Fibroblast of the conjunctiva (primary cell): ENCODE measurements at regions not wholly inside any gene's neighbourhood (a gene's known extent, or its start where the extent isn't known, plus 50 kb on each side); places are given as distances from the start of the nearest gene placed in this dataset.
"Not testable (repeated sequence)": the region's sequence is repeated elsewhere in the genome, so short reads cannot be mapped to it uniquely, and the experiment has no call there.

ENCODE experiments used
- DNase-seq: peaks from one replicate; pipeline ENCODE4 v3.0.0-alpha.2; 2010; ENCODE audit warnings: low read depth

GRCh38 chr16:59543641-59544040 lies 809.5 kb upstream of the GOT2 start:
- DNase-seq, result peak; percentile 20

DNA sequence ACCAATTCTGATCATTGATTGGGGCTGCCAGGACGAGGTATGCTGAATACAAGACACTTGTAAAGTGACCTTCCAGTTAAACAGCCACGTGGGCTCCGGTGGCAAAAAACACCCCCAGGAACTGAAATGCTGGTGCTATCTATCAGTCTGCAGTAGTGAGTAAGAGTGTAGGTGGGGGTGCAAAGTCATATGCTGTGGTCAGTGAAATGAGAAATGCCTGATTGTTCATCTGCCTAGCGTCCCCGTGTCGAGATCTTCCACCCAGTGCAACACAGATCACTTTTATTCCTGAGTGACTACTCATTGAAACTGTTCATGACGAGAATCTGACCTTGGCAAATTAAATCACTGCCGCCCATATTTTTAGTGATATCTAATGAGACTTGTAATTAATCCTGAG lies 806.5 kb upstream of the GOT2 start:
- DNase-seq, result no peak

DNA sequence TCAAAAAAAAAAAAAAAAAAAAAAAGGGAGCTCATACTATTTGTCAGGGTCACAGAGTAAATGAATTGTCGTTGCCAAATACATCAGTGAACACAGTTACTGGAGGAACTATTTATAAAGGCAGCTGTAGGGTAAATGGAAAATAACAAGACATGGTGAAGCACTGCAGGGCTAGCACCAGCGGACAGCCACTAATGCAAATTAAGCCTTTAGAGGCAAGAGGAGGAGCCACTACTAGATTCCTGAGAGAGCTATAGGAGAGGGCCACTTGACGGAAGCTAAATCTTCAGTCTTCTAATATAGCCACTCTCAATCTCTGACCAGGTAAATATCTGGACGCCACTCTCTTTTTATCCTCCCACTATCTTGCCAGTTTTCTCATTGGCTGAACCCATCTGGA lies 801.2 kb upstream of the GOT2 start:
- no peak for DNase-seq

DNA sequence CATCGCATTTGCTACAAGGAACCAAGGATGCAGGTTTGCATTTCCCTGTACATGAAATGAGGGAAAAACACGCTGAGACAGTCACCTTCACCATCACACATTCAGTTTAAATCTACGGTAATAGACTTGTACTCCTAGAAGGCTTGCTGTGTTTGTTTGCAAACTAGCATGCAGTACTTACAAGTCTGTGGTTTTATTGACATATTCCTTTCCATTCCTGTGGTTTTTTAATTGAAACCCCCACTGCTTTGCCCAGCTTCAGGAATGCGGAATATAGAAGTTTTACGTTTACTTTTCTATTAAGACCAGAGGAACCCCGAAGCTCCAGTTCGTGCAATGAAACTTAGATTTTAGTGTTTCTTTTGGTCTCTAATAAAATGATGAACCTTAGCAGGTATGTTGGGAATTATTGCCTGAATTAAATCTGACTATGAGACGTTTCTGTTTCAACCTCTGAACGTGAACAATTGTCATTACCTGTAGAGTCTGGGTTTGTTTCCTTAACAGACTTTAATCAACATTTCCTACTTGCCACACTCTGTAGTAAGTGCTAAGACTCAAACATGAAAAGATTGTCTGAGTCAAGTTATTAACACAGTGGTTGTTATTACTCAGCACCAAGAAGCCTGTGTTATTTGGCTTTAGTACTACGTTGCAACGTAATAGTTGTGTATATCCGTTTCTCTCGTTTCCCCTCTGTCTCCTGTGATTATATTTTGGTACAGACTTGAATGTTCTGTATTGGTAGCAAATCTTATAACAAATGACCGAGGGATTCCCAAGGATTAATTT lies 793.3 kb upstream of the GOT2 start:
- no peak for DNase-seq

DNA sequence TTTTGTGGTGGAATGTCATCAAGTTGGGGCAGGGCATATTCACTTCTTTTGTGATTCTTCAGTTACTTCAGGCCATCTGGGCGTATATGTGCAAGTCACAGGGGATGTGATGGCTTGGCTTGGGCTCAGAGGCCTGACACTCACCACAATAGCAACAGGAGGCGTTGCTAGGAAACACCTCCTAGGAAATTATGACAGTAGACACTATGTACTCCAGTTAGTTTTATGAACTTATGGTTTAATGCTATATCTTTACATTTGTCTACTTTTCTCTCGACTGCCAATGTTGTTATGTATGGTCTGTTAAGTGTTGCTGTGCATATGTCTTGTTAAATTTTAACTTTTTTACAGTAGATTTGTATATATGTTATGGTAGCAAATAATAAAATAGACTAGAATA lies 788.7 kb upstream of the GOT2 start:
- no peak for DNase-seq

DNA sequence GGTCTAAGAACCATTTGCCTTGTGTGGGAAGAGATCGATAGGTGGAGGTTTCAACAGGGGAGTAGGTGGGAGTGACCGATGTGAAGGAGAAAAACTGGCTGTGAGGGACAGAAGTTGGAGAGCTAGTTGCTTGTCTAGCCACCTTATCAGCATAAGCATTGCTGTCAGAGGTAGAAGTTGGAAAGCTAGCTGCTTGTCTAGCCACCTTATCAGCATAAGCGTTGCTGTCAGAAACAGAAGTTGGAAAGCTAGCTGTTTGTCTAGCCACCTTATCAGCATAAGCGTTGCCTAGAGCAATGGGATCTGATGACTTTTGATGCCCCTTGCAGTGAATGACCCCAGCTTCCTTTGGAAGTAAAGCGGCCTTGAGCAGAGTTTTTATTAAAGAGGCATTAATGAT lies 784.6 kb upstream of the GOT2 start:
- DNase-seq, result not testable (repeated sequence)

DNA sequence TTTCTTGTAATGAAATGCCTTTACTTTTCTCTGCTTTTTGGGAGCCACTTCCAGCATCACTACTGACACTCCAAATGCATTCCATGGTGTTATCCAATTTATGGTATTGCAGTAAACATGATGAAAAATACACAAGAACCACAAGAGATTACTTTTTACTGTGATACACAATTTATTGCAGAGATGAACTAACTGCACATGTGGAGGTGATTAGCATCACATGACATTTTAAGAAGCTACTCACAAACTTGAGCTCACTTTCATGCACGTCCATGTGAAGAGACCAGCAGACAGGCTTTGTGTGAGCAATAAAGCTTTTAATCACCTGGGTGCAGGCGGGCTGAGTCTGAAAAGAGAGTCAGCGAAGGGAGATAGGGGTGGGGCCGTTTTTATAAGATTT lies 780.5 kb upstream of the GOT2 start:
- no peak for DNase-seq

DNA sequence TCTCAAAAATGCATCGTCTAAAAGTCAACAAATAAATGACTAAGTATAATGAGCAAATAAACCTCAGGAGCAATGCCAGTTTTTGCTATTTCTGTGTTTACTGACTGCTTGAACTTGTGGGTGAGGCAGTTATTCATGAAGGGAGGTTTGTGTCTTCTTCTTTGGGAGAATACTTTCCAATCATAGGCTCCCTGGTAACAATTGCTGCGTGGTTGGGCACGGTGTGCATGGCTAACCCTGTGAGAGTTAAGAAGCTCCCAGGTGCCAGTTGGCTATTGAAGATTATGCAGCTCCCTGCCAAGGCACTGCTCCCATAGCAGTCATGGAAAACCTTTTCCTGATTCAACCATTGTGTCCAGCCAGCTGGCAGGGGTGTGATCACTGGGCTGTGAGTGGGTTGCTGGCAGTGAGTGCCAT lies 775.9 kb upstream of the GOT2 start:
- DNase-seq, result no peak

GRCh38 chr16:59500601-59501000 lies 766.5 kb upstream of the GOT2 start:
- DNase-seq, result no peak

- no peak for DNase-seq
Measured at GRCh38 chr16:59487067-59487466, 753.0 kb upstream of the GOT2 start.

DNA sequence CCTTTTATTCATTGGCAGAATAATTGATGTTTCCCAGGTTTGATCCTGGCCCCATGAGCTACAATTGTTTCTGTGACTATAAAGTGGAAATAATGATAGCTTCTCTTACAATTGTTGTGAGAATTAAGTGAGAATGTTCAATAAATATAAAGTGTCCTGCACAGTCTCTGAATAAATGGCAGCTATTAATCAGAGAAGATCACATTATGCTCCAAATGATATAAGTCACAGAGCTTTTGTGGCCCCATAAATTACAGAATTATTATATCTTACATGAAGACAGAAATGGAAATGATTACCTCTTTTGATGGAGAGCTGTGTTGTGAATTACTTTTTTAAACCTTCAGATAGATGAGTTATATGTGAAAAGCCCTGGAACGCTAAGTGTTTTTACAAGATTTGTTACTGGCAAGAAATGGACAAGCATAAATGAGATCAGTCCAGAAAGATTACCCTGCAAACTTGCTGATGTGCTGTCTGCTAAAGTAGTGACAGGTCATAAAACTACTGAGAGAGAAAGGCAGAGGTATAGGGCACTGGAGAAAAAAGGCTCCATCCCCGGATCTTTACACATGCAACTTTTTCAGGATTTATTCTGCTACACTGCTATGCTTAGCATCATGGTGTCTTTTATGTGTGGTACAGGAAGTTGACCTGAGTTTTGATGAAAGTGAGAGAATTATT lies 750.9 kb upstream of the GOT2 start:
- DNase-seq, result no peak

GRCh38 chr16:59478838-59479237 lies 744.7 kb upstream of the GOT2 start:
- DNase-seq, result no peak

DNA sequence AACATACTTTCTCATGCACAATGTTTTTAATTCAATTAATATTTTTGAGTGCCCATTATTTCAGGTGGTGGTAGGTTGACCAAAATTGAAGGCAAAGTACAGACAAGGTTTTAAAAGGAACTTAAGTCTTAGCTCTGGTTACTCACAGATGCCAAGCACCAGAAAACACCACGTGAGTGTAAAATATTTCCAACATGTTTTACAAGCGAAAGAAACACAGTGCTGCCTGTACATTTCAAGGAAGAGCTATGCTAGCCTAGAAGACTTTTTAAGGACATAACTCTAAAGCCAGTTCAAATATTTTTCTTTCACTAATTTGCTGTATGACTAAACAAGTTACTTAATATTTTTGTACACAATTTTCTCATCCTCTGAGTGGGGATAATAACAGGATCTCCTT lies 736.4 kb upstream of the GOT2 start:
- no peak for DNase-seq

DNA sequence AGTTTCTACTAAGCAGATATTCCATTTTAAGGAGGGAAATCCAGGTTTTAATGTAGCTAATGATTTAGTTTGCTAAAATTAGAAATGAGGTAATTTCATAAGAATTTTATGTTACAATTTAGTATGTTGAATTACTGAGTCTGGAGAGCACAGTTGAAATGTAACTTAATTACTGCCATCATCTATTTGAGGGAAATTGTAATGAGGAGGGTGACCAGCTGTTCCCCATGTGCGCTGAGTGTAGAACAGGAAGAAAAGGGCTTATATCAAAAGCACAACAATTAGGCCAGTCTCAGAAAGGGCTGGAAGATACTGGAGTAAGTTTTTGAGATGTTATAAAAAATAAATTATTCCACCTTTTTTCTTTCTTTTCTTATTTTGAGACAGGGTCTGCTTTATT lies 735.1 kb upstream of the GOT2 start:
- DNase-seq, result no peak

DNA sequence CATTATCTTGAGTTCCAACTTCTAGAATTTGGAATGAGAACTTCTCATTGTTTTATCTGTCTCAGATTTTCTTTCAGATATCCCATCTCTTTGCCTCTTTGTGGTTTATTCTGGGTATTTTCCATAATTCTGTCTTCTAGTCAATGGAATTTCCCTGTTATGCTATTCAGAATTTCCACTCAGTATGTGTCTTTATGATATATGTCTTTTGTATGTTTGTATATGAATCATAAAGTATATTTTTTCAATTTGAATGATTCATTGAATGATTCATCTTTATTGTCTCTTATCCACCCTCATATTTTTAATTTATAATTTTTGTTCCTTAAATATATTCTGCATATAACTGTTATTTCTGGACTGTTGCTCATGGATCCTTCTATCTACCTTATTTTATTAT lies 729.7 kb upstream of the GOT2 start:
- no peak for DNase-seq

DNA sequence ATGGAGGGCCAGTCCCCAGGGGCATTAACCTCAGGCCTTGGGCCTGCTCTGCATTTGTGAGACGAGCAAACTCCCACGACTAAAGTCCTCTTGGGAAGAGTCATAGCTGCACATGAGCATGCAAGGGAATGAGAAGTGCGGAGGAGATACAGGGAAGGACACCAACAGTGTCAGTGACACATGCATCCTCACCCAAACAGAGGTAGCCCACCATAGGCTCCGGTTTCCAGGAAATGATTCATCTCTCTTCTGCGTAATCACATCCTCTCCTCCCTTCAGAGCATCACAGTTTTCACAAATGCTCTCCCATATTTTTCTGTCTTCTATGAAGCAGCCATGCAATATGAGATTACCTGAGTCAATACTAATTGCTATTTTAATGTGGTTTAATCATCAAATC lies 725.7 kb upstream of the GOT2 start:
- DNase-seq, result no peak

DNA sequence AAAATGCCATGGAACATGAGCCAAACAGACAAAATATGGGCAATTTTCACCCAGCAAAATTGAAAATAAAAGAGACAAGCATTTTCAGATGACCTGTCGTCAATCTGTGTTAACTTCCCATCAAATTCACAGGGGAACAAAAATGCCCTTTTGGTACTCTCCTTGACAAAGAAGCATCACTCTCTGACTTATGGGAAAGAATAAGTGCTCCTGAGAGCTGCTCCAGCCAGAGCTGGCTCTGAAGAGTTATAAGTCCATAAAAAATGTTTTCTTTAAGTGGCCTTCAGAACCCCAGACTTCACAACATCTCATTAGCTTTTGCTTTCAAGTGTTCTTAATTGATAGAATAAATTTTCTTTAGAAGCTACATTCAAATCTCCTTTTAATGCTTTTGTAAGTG lies 721.4 kb upstream of the GOT2 start:
- no peak for DNase-seq

GRCh38 chr16:59450513-59450912 lies 716.4 kb upstream of the GOT2 start:
- not testable (repeated sequence) for DNase-seq

GRCh38 chr16:59440502-59440901 lies 706.4 kb upstream of the GOT2 start:
- DNase-seq, result no peak

GRCh38 chr16:59432896-59433295 lies 698.8 kb upstream of the GOT2 start:
- no peak for DNase-seq

- no peak for DNase-seq
Measured at GRCh38 chr16:59432276-59432675, 698.2 kb upstream of the GOT2 start.

DNA sequence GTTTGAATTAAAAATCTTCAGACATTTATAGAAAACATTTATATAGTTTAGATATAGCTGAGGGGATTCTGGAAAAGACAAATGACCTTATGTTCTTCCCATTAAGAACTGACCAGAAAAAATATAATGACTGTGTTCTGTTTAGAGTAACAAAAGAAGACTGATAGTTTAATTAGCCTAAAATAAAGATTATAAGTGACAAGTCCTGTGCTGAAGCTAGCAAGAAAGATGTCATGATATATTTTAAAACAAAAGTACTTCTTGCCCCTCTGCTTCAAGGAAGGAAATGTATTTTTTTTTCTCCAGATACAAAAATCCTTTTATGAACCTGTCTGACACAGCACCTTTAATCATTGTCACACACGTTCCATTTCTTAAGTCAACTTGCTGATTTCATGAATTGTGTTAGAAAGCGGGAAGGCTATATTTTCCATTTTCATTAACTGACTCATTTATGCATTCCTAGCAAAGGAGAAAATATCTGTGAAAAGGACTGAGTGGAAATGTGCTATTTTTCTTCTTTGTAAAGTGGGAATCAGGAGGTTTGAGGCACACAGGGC lies 690.7 kb upstream of the GOT2 start:
- no peak for DNase-seq
